Activated naive CD4-positive, alpha-beta T cell treated with anti-CD3 and anti-CD28 coated beads, Interleukin-2, amount 50 U/mL, for 72 hours (primary cell): ENCODE measurements at regions not wholly inside any gene's neighbourhood (a gene's known extent, or its start where the extent isn't known, plus 50 kb on each side); places are given as distances from the start of the nearest gene placed in this dataset.
A peak's percentile ranks its signal among the peaks of the same experiment; 100 is the strongest.
"Not testable (repeated sequence)": the region's sequence is repeated elsewhere in the genome, so short reads cannot be mapped to it uniquely, and the experiment has no call there.

ENCODE experiments used
- ATAC-seq, 2 donors: fragments of 150-1000 bp; cut with Tn5 transposase; 2 replicates each; pipeline ENCODE4 v1.10.0; 2021; ENCODE audit warnings: mild to moderate bottlenecking in 2 of 2, moderate library complexity in 2 of 2
- DNase-seq, 2 donors: peaks; one replicate each; pipeline ENCODE4 v3.0.0; 2021 to 2022; ENCODE audit warnings: low spot score in 2 of 2
- H3K27ac Mint-ChIP-seq, 2 donors: one replicate each; pipeline ENCODE4 v1.8.0; 2022; ENCODE audit warnings: mild to moderate bottlenecking in 2 of 2, mixed read lengths in 2 of 2
- H3K36me3 Mint-ChIP-seq, 2 donors: one replicate each; pipeline ENCODE4 v1.8.0; 2022; ENCODE audit warnings: mixed read lengths in 2 of 2
- H3K9me3 Mint-ChIP-seq, 2 donors: one replicate each; pipeline ENCODE4 v1.8.0; 2022; ENCODE audit warnings: mixed read lengths in 2 of 2

- ATAC-seq (no peak), DNase-seq (no peak)
- Mint-ChIP-seq H3K9me3 (peaks cover 7 to 14% of the 10 kb centered on the region in 2 donors), H3K36me3 (peaks cover 0 to 9% of the 10 kb centered on the region in 2 donors), H3K27ac (no peak overlapping the region)
These were observed 68.8 kb upstream of the IYD start for GRCh38 chr6:150299873-150300485.

GRCh38 chr6:150301846-150302519, 66.8 kb upstream of the IYD start:
- Mint-ChIP-seq H3K27ac (no peak overlapping the region), H3K36me3 (peaks cover 0 to 9% of the 10 kb centered on the region in 2 donors), H3K9me3 (peaks cover 7 to 9% of the 10 kb centered on the region in 2 donors)
- ATAC-seq, result peak; percentile 95 to 99
- peak in 1 of 2 donors; percentile 13 for DNase-seq

GRCh38 chr6:150302520-150303176, 66.2 kb upstream of the IYD start:
- ATAC-seq, result peak in 1 of 2 donors; percentile 65
- H3K27ac Mint-ChIP-seq, result no peak overlapping the region
- H3K9me3 Mint-ChIP-seq, result peaks cover 5 to 6% of the 10 kb centered on the region in 2 donors
- peaks cover 0 to 5% of the 10 kb centered on the region in 2 donors for H3K36me3 Mint-ChIP-seq
- DNase-seq, result no peak

GRCh38 chr6:150303256-150303655, 65.6 kb upstream of the IYD start:
- no peak for ATAC-seq
- Mint-ChIP-seq H3K36me3 (no peaks in the 10 kb centered on the region), H3K9me3 (no peaks in the 10 kb centered on the region), H3K27ac (no peak overlapping the region)
- no peak for DNase-seq

GRCh38 chr6:150304429-150304828, 64.4 kb upstream of the IYD start:
- DNase-seq, result no peak
- no peak for ATAC-seq
- H3K9me3 Mint-ChIP-seq, result no peaks in the 10 kb centered on the region
- no peaks in the 10 kb centered on the region for H3K36me3 Mint-ChIP-seq
- no peak overlapping the region for H3K27ac Mint-ChIP-seq

- Mint-ChIP-seq H3K27ac (no peak overlapping the region), H3K36me3 (no peaks in the 10 kb centered on the region), H3K9me3 (no peaks in the 10 kb centered on the region)
- ATAC-seq (no peak), DNase-seq (no peak)
These were observed 62.5 kb upstream of the IYD start for GRCh38 chr6:150306290-150306689.

- H3K9me3 Mint-ChIP-seq, result no peaks in the 10 kb centered on the region
- no peaks in the 10 kb centered on the region for H3K36me3 Mint-ChIP-seq
These were observed 61.3 kb upstream of the IYD start for GRCh38 chr6:150307520-150307919.

GRCh38 chr6:150308812-150309645, 59.8 kb upstream of the IYD start:
- Mint-ChIP-seq H3K9me3 (no peaks in the 10 kb centered on the region), H3K27ac (no peak overlapping the region), H3K36me3 (no peaks in the 10 kb centered on the region)
- no peak for DNase-seq
- ATAC-seq, result no peak

More at GRCh38 chr6:150307520-150307919, 61.3 kb upstream of the IYD start:
- no peak for ATAC-seq
- no peak for DNase-seq
- no peak overlapping the region for H3K27ac Mint-ChIP-seq

- no peak overlapping the region for H3K27ac Mint-ChIP-seq
- no peaks in the 10 kb centered on the region for H3K36me3 Mint-ChIP-seq
- no peaks in the 10 kb centered on the region for H3K9me3 Mint-ChIP-seq
- DNase-seq (no peak), ATAC-seq (peak in 1 of 2 donors; percentile 50)
These were observed 58.3 kb upstream of the IYD start for GRCh38 chr6:150310539-150310938.

GRCh38 chr6:150311149-150311944, 57.5 kb upstream of the IYD start:
- H3K36me3 Mint-ChIP-seq, DNase-seq, H3K9me3 Mint-ChIP-seq, H3K27ac Mint-ChIP-seq: not testable (repeated sequence)
- ATAC-seq, result peak in 1 of 2 donors; percentile 26

- Mint-ChIP-seq H3K27ac (no peak overlapping the region), H3K36me3 (no peaks in the 10 kb centered on the region), H3K9me3 (no peaks in the 10 kb centered on the region)
- DNase-seq (no peak), ATAC-seq (no peak)
These were observed 56.4 kb upstream of the IYD start for GRCh38 chr6:150312395-150312794.

- DNase-seq (no peak), ATAC-seq (no peak)
- no peaks in the 10 kb centered on the region for H3K9me3 Mint-ChIP-seq
- H3K36me3 Mint-ChIP-seq, result no peaks in the 10 kb centered on the region
- H3K27ac Mint-ChIP-seq, result no peak overlapping the region
These were observed 55.8 kb upstream of the IYD start for GRCh38 chr6:150312844-150313584.

- H3K27ac Mint-ChIP-seq, result no peak overlapping the region
- no peaks in the 10 kb centered on the region for H3K36me3 Mint-ChIP-seq
- ATAC-seq, result no peak
- H3K9me3 Mint-ChIP-seq, result no peaks in the 10 kb centered on the region
- no peak for DNase-seq
These were observed 55.0 kb upstream of the IYD start for GRCh38 chr6:150313781-150314180.

GRCh38 chr6:150314230-150315188, 54.3 kb upstream of the IYD start:
- Mint-ChIP-seq H3K27ac (no peak overlapping the region), H3K9me3 (no peaks in the 10 kb centered on the region), H3K36me3 (no peaks in the 10 kb centered on the region)
- no peak for ATAC-seq
- no peak for DNase-seq

GRCh38 chr6:150315626-150316025, 53.2 kb upstream of the IYD start:
- ATAC-seq (no peak), DNase-seq (no peak)
- no peaks in the 10 kb centered on the region for H3K9me3 Mint-ChIP-seq
- H3K36me3 Mint-ChIP-seq, result no peaks in the 10 kb centered on the region
- H3K27ac Mint-ChIP-seq, result no peak overlapping the region
